ENCODE measurements at regions not wholly inside any gene's neighbourhood (a gene's known extent, or its start where the extent isn't known, plus 50 kb on each side); places are given as distances from the start of the nearest gene placed in this dataset.

DNA sequence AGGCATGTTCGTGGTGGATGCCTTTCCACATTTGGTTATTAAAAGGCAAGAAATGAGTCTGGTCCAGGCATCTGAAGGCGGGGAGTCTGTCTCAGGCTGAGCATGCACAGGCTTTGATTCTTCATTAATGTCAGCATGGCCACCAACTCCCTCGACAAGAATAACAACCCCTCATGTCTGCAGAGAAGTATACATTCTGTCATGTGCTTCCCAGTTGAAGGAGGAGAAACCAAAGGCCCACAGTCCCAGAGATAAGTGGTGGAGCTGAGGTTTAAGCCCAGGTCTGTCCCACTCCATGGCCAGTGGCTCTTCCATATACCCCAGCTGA is 61.6 kb upstream of the LAPTM5 start:
- Mint-ChIP-seq H3K4me3 (no peak overlapping the region), H3K9me3 (no peaks in the 10 kb centered on the region), H3K36me3 (ENCODE audit: low read depth) (peaks cover 1% of the 10 kb centered on the region), H3K27ac (no peak overlapping the region), H3K27me3 (peaks cover 62% of the 10 kb centered on the region), H3K4me1 (peaks cover 9% of the 10 kb centered on the region)
- ATAC-seq (no peak), DNase-seq (no peak)

DNA sequence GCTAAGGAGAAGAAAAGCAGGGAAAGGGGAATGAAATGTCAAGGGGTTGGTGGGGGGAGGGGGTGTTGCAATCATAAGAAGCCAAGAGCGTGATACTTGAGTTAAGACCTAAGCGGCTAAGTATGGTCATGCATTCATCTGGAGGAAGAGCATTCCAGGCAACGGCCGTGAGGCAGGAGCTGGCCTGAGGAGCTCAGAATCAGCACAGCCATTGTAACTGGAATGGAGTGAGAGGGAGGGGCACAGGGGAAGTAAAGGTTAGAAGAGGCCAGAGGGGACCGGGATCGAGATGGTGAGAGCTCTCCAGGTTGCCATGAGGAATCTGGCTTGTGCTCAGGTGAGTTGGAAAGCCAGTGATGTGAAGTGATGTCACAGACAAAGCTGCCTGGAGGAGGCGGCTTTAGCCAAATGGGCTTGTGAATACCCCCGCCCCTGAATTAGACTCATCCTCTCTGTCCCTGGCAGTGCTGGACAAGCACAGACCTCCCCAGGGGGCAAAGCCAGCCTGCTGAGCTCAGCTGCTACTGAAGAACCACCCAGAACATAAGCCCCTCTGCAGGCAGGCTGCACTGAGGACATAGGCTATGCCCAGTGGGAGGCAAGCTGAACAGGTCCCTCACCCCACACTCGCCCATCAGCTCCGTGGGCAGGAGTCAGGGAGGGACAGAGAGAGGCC is 61.1 kb upstream of the LAPTM5 start:
- DNase-seq = no peak
- Mint-ChIP-seq H3K36me3 (ENCODE audit: low read depth) (no peaks in the 10 kb centered on the region), H3K4me3 (no peak overlapping the region)

DNA sequence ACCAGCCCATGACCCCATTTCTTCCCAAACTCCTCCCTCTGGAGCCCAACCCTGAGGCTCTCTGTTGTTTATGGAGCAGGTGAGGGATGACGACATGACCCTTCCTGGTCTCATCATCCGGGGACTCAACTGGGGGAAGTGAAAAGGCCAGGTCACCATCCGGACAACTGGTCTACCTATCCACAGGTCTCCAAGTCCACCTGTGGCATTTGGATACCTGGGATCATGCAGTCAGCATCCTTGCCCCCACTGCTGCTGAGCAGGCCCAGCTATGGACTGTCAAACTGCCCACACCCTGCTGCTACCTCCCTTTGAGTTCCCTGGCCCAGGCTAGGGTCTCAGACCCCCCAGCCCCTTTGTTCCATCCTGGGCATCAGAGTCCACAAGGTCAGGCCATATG is 60.0 kb upstream of the LAPTM5 start:
- DNase-seq (no peak), ATAC-seq (no peak)
- no peaks in the 10 kb centered on the region for H3K36me3 Mint-ChIP-seq (ENCODE audit: low read depth)
- H3K9me3 Mint-ChIP-seq = no peaks in the 10 kb centered on the region
- H3K4me3 Mint-ChIP-seq = no peak overlapping the region
- peaks cover 54% of the 10 kb centered on the region for H3K27me3 Mint-ChIP-seq
- H3K4me1 Mint-ChIP-seq = no peaks in the 10 kb centered on the region
- H3K27ac Mint-ChIP-seq = no peak overlapping the region

More for the DNA sequence above, 61.1 kb upstream of the LAPTM5 start:
- Mint-ChIP-seq H3K27me3 (peaks cover 57% of the 10 kb centered on the region), H3K9me3 (no peaks in the 10 kb centered on the region), H3K27ac (no peak overlapping the region), H3K4me1 (peaks cover 4% of the 10 kb centered on the region)
- ATAC-seq = no peak

DNA sequence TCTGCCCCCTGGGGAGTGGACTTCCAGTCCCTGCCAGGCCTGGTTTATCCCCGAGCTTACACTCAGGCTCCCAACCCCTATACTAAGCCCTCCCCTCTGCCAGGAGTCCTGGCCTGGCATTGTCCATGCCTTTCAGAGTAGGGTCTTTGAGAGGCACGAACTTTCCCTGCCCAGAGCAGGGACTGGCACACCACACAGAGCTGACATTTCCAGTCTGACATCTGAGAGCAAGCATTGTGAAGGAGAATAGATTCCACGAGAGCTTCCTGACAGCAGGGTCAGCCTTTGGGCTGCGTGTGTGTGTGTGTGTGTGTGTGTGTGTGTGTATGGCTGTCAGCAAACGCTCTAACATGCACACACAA is 59.5 kb upstream of the LAPTM5 start:
- Mint-ChIP-seq H3K27ac (no peak overlapping the region), H3K27me3 (peaks cover 55% of the 10 kb centered on the region), H3K9me3 (no peaks in the 10 kb centered on the region), H3K4me1 (no peaks in the 10 kb centered on the region), H3K4me3 (no peak overlapping the region), H3K36me3 (ENCODE audit: low read depth) (no peaks in the 10 kb centered on the region)
- no peak for ATAC-seq
- DNase-seq = no peak

DNA sequence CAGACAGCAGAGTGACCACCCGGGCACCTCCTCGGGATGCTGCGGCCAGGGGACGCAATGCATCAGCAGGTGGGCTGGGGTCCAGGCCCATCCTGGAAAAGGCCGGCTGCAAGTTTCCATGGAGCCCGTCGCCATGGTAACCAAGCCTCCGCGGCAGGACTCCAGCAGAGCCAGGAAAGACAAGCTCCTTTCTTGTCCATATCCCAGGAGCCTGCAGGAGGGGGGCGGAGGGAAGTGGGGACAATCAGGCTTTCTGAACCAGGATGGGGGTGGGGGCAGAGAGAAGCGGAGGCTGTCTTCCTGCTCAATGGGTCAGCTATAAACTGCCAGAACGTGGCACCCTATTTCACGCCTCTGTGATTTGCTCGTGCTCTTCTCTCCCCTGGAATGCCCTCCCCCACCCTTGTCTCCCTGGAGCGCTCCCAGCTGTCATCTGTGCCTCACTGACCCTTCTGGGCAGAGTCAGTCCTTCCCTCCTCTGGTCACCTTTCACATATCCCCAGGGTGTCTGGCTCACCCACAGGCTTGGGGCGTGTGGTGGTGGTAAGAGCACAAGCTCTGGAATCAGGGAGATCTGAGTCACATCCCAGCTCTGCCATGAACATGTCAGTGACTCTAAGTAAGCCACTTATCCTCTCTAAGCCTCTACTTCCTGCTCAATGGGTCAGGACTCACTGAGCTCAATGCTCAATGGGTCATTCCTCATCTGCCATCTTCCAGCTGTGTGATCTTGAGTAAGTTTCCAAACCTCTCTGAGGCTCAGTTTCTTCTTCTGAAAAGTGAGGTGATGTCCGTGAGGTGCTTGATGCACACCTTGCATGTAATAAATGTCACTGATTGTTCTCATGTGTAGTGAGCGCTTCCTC is 58.9 kb upstream of the LAPTM5 start:
- ATAC-seq (peak; percentile 63), DNase-seq (no peak)
- Mint-ChIP-seq H3K27me3 (peaks cover 54% of the 10 kb centered on the region), H3K27ac (no peak overlapping the region), H3K9me3 (no peaks in the 10 kb centered on the region), H3K4me3 (no peak overlapping the region), H3K4me1 (no peaks in the 10 kb centered on the region), H3K36me3 (ENCODE audit: low read depth) (no peaks in the 10 kb centered on the region)

DNA sequence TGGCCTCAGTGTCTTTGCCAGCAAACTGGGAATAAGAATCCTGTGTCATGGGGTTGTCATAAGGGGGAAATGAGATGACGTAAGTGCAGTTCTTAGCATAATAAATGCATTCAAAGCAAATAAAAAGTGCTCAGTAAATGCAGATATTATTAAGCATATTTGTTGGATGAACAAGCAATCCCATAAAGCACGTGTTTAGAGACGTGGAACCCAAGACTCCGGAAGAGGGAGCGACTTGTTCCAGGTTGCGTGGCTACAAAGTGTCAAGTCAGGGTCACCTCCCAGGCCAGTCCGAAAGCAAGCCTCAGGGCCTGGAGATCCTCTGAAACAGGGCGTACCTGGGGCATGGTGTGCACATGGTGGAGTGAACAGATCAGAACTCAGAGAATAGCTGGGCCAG is 58.0 kb upstream of the LAPTM5 start:
- H3K4me1 Mint-ChIP-seq = no peaks in the 10 kb centered on the region
- peaks cover 47% of the 10 kb centered on the region for H3K27me3 Mint-ChIP-seq
- no peak overlapping the region for H3K27ac Mint-ChIP-seq
- no peak overlapping the region for H3K4me3 Mint-ChIP-seq
- ATAC-seq (no peak), DNase-seq (no peak)
- no peaks in the 10 kb centered on the region for H3K36me3 Mint-ChIP-seq (ENCODE audit: low read depth)
- no peaks in the 10 kb centered on the region for H3K9me3 Mint-ChIP-seq

DNA sequence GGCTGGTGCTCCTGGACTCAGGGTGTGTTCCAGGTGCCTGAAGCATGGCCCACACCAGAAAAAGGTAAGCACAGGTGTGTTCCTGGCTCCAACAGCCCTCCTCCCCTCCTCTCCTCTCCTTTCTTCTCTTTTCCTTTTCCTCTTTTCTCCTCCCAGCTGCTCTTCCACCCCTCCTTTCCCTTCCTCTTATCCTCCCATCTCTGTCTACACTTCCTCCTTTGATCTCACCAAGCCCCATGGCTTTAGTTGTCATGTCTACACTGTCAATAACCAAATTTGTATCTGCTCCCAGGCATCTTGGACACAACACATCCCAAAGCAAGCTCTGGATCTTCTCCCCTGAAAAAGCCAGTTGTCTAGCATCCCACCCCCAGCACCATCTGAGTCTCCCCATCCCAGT is 56.7 kb upstream of the LAPTM5 start:
- Mint-ChIP-seq H3K27me3 (peaks cover 46% of the 10 kb centered on the region), H3K4me1 (no peaks in the 10 kb centered on the region), H3K36me3 (ENCODE audit: low read depth) (no peaks in the 10 kb centered on the region), H3K9me3 (no peaks in the 10 kb centered on the region), H3K27ac (no peak overlapping the region), H3K4me3 (no peak overlapping the region)
- ATAC-seq (no peak), DNase-seq (no peak)

DNA sequence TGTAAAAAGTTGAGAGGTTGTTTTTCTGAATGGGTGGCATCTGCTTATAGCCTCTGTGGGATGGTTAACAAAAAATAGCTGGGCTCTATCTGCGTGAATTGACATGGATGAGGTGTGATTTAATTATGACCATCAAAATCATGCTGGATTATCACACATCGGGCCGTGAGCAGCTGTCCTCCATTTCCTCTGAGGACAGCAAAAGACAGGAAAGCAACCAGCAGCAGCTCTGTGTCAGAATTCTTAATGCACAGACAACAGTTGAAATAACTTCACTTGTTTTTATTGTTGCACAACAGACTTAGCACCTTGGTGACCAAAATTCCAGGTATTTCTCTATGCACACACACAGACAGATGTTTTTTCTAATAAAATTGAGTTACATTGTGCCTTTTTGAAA is 54.5 kb upstream of the LAPTM5 start:
- H3K27me3 Mint-ChIP-seq = peaks cover 35% of the 10 kb centered on the region
- H3K4me3 Mint-ChIP-seq = no peak overlapping the region
- H3K36me3 Mint-ChIP-seq (ENCODE audit: low read depth) = no peaks in the 10 kb centered on the region
- H3K9me3 Mint-ChIP-seq = no peaks in the 10 kb centered on the region
- no peaks in the 10 kb centered on the region for H3K4me1 Mint-ChIP-seq
- no peak overlapping the region for H3K27ac Mint-ChIP-seq
- no peak for DNase-seq
- no peak for ATAC-seq

DNA sequence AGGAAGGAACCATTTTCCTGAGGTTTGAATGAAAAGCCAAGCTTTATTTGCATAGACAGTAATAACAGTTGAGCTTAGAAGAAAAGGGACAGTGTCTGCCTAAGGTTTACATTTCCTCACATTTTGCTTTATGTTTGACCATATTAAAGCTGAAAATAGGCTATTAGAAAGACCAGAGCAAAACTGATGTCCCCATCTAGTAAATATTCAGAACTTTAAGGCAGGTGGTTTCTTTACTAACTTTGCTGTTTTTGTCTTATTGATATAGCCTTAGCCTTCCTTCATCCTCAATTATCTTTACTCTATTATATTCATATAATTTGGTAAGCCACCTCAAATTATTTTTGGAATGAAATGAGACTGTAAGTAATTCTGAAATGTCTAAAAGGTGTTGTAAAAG is 53.6 kb upstream of the LAPTM5 start:
- DNase-seq (no peak), ATAC-seq (no peak)
- Mint-ChIP-seq H3K36me3 (ENCODE audit: low read depth) (no peaks in the 10 kb centered on the region), H3K27me3 (peaks cover 36% of the 10 kb centered on the region), H3K4me3 (no peak overlapping the region), H3K4me1 (no peaks in the 10 kb centered on the region), H3K27ac (no peak overlapping the region), H3K9me3 (no peaks in the 10 kb centered on the region)

DNA sequence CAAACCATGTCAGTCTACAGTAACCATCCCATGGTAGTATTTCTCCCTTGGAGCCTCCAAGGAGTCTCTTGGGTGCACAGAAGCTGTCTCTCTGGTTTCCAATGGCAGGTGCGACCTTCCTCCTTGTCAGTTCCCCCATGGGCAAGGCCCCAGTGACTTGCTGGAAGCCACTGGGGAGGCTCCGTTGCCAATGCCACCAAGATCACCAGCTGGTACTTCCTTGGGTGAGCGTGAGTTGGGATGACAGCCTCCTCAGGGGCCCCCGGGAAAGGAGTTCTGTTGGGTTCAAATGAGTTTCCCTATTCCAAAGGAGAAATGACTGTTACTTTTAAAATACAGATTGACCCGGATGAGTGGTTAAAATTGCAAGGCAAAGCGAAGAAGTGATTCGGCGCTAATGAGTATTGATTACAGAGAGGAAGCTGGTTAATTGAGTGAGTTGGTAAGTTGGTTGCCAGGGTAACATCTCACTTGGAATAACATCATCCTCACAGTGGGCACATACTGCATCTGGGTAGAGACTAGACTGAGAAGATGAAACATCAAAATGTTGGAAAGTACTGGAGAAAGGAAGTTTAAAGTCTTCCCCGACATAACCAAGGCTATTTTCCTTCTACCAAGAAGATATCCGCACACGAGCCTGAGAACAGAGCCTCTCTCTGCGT is 53.0 kb upstream of the LAPTM5 start:
- Mint-ChIP-seq H3K4me1 (no peaks in the 10 kb centered on the region), H3K27me3 (peaks cover 42% of the 10 kb centered on the region), H3K36me3 (ENCODE audit: low read depth) (no peaks in the 10 kb centered on the region), H3K4me3 (no peak overlapping the region), H3K9me3 (no peaks in the 10 kb centered on the region), H3K27ac (no peak overlapping the region)
- ATAC-seq = no peak
- no peak for DNase-seq

DNA sequence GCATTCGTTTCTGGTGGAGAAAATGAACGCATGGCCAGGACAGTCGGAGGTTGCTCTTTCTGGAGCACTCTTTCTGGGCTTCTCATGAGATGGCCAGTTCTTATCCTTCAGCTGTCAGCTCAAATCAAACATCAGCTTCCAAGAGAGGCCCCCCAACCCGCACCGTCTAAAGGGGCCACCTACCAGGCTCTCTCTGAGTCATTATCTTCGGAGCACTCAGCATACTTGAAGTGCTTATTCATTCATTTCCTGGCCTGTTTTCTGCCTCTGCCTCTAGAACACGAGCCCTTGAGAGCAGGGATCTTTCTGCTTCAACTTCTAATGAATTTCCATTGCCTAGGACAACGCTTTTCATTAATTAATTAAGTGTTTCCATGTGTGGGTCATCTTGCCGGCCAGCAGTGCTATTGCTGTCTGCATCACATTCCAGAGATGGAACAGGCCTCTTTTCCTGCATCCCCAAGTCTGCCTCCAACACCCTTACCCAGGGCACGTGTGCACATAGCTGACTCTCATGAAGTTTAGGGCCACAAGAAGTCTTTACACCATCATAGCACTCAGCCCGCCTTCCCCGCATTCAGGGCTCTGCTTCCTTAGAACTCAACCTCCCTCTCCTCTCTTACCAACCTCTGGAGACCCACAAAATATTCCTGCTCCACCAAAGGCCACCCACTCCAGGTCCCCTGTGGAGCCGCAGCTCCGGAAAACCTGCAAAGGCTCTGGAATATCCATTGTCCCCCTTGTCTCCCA is 52.1 kb upstream of the LAPTM5 start:
- no peak overlapping the region for H3K27ac Mint-ChIP-seq
- DNase-seq (no peak), ATAC-seq (no peak)
- no peak overlapping the region for H3K4me3 Mint-ChIP-seq
- H3K27me3 Mint-ChIP-seq = peaks cover 49% of the 10 kb centered on the region
- H3K9me3 Mint-ChIP-seq = no peaks in the 10 kb centered on the region
- no peaks in the 10 kb centered on the region for H3K36me3 Mint-ChIP-seq (ENCODE audit: low read depth)
- no peaks in the 10 kb centered on the region for H3K4me1 Mint-ChIP-seq

DNA sequence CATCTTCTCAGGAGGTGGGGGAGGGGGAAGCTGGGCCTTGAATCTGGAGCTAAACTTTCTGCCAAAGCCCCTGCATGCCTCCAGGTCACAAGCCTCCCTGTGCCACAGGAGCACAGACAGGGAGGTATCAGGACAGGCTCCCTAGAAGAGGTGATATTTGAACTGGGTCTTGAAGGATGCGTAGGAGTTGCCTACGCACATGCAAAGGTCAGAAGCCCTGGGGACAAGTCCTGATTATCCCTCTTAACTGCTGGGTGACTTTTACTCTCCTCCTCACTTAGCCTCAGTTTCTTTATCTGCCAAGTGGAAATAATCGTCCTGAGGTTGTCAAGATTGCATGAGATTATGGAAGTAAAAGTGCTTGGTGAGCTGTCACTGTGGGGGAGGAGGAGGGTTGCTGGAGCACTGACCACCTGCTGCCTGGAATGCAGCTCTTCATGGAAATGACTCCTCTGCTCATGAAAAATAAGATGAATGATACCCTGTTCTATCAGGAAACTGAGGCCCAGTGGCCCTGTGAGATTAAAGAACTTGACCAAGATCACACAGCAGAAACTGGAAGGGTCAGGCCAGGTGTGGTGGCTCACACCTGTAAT is 50.6 kb upstream of the LAPTM5 start:
- Mint-ChIP-seq H3K36me3 (ENCODE audit: low read depth) (no peaks in the 10 kb centered on the region), H3K9me3 (no peaks in the 10 kb centered on the region), H3K4me1 (no peaks in the 10 kb centered on the region), H3K4me3 (no peak overlapping the region), H3K27me3 (peaks cover 59% of the 10 kb centered on the region), H3K27ac (no peak overlapping the region)
- DNase-seq (no peak), ATAC-seq (no peak)

DNA sequence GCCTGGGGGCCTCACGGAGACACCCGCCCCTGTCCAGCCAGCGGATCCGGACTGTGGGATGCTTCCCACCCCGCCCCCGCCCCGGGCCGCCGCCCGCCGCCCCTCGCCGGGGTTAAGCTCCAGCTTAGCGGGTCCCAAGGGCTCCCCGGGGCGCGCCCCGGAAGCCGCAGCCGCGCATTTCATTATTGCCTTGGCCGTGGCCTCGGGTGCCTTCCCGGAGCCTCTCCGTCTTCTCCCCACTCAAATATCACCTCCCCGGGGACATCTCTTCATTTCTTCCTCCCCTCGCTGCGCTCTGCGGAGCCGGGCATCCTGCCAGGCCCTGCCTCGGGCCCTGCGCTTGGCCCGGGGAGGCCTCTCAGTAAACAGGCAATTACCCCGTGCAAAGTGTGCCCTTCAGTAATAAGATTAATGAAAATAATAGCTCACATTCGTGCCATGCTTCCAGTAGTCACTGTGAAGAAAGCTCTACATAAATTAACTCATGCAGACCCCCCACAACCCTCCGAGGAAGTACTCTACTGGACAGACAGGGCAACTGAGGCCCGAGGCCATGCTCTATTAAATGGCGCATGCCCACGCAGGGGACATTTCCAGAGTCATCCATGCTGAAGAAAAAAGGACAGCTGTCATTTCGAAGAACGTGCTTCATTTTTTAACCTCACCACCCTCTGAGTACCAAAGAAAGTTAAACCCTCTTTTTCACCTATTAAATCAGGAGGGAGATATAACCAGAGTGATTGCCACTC is 49.9 kb upstream of the LAPTM5 start:
- H3K4me3 Mint-ChIP-seq = no peak overlapping the region
- no peaks in the 10 kb centered on the region for H3K9me3 Mint-ChIP-seq
- H3K27me3 Mint-ChIP-seq = peaks cover 58% of the 10 kb centered on the region
- no peak overlapping the region for H3K27ac Mint-ChIP-seq
- no peak for ATAC-seq
- no peaks in the 10 kb centered on the region for H3K36me3 Mint-ChIP-seq (ENCODE audit: low read depth)
- DNase-seq = no peak
- no peaks in the 10 kb centered on the region for H3K4me1 Mint-ChIP-seq

All from activated naive CD8-positive, alpha-beta T cell treated with anti-CD3 and anti-CD28 coated beads, Interleukin-2, amount 50 U/mL, for 24 hours (primary cell).